H9 (cell line): ENCODE measurements at regions not wholly inside any gene's neighbourhood (a gene's known extent, or its start where the extent isn't known, plus 50 kb on each side); places are given as distances from the start of the nearest gene placed in this dataset.

ENCODE experiments used
- DNase-seq: peaks from one replicate; pipeline ENCODE4 v3.0.0-alpha.2; 2017
- H2AFZ ChIP-seq: one replicate; pipeline ENCODE4 v1.6.1; 2013; ENCODE audit warnings: mild to moderate bottlenecking, low read length, control low read depth, moderate library complexity
- H2AK5ac ChIP-seq: 2 replicates; pipeline ENCODE4 v1.6.1; 2013; ENCODE audit warnings: low read length, control low read depth, mixed read lengths; ENCODE audit not compliant: insufficient read length
- H2BK120ac ChIP-seq: one replicate; pipeline ENCODE4 v1.6.1; 2013; ENCODE audit warnings: low read depth, mild to moderate bottlenecking, low read length, control low read depth, inconsistent platforms; ENCODE audit not compliant: poor library complexity, severe bottlenecking
- H2BK12ac ChIP-seq: 2 replicates; pipeline ENCODE4 v1.6.1; 2013; ENCODE audit warnings: low read length, control low read depth, mixed read lengths, low read depth; ENCODE audit not compliant: insufficient read length
- H2BK15ac ChIP-seq: 2 replicates; pipeline ENCODE4 v1.6.1; 2013; ENCODE audit warnings: low read depth, low read length, control low read depth
- H2BK20ac ChIP-seq: one replicate; pipeline ENCODE4 v1.6.1; 2013; ENCODE audit warnings: low read depth, mild to moderate bottlenecking, low read length, control low read depth, inconsistent platforms; ENCODE audit not compliant: poor library complexity, severe bottlenecking
- H2BK5ac ChIP-seq: 2 replicates; pipeline ENCODE4 v1.6.1; 2013; ENCODE audit warnings: low read length, control low read depth, mixed read lengths; ENCODE audit not compliant: insufficient read length
- H3K14ac ChIP-seq: 2 replicates; pipeline ENCODE4 v1.6.1; 2013; ENCODE audit warnings: low read length, control low read depth; ENCODE audit not compliant: insufficient read depth
- H3K18ac ChIP-seq: 2 replicates; pipeline ENCODE4 v1.6.1; 2013; ENCODE audit warnings: low read depth, mild to moderate bottlenecking, mixed read lengths, low read length, control low read depth; ENCODE audit not compliant: insufficient read length
- H3K23ac ChIP-seq: 2 replicates; pipeline ENCODE4 v1.6.1; 2013; ENCODE audit warnings: low read length, control low read depth, mixed read lengths, low read depth; ENCODE audit not compliant: insufficient read length
- H3K23me2 ChIP-seq: 2 replicates; pipeline ENCODE4 v1.6.1; 2013; ENCODE audit warnings: low read depth, mild to moderate bottlenecking, mixed read lengths, low read length, control low read depth; ENCODE audit not compliant: insufficient read length, poor library complexity, severe bottlenecking
- H3K27ac ChIP-seq: 2 replicates; pipeline ENCODE4 v1.5.1; 2013; ENCODE audit warnings: low read length, control low read depth, mixed read lengths, low read depth; ENCODE audit not compliant: insufficient read length
- H3K27me3 ChIP-seq: 2 replicates; pipeline ENCODE4 v1.6.1; 2013; ENCODE audit warnings: low read length, control low read depth, inconsistent platforms; ENCODE audit not compliant: insufficient read depth
- H3K4ac ChIP-seq: 2 replicates; pipeline ENCODE4 v1.6.1; 2013; ENCODE audit warnings: low read depth, mild to moderate bottlenecking, control low read depth, inconsistent platforms, low read length, moderate library complexity
- H3K4me1 ChIP-seq: 2 replicates; pipeline ENCODE4 v1.6.1; 2013; ENCODE audit warnings: low read length, control low read depth, inconsistent platforms; ENCODE audit not compliant: insufficient read depth
- H3K4me2 ChIP-seq: 2 replicates; pipeline ENCODE4 v1.6.1; 2013; ENCODE audit warnings: low read length, control low read depth, mixed read lengths; ENCODE audit not compliant: insufficient read length, insufficient read depth
- H3K56ac ChIP-seq: 2 replicates; pipeline ENCODE4 v1.6.1; 2013; ENCODE audit warnings: low read depth, mild to moderate bottlenecking, mixed read lengths, low read length, control low read depth; ENCODE audit not compliant: insufficient read length
- H3K79me1 ChIP-seq: 2 replicates; pipeline ENCODE4 v1.6.1; 2013; ENCODE audit warnings: low read depth, mild to moderate bottlenecking, moderate library complexity, low read length, control low read depth, inconsistent platforms; ENCODE audit not compliant: insufficient read depth, poor library complexity, severe bottlenecking
- H3K79me2 ChIP-seq: 2 replicates; pipeline ENCODE4 v1.6.1; 2013; ENCODE audit warnings: low read length, control low read depth, inconsistent platforms; ENCODE audit not compliant: insufficient read depth
- H3K9ac ChIP-seq: 2 replicates; pipeline ENCODE4 v1.6.1; 2013; ENCODE audit warnings: low read length, control low read depth, mixed read lengths; ENCODE audit not compliant: insufficient read length; ENCODE audit errors: extremely low read depth
- H3K9me3 ChIP-seq: one replicate; pipeline ENCODE4 v1.6.1; 2013; ENCODE audit warnings: low read depth, low read length, inconsistent platforms; ENCODE audit not compliant: control insufficient read depth
- H3T11ph ChIP-seq: one replicate; pipeline ENCODE4 v1.6.1; 2013; ENCODE audit warnings: mild to moderate bottlenecking, low read length, control low read depth, inconsistent platforms
- H4K20me1 ChIP-seq: one replicate; pipeline ENCODE4 v1.6.1; 2013; ENCODE audit not compliant: control insufficient read depth, insufficient read length, insufficient read depth
- H4K5ac ChIP-seq: 2 replicates; pipeline ENCODE4 v1.6.1; 2013; ENCODE audit warnings: low read depth, mild to moderate bottlenecking, mixed read lengths, low read length, control low read depth; ENCODE audit not compliant: insufficient read length
- H4K8ac ChIP-seq: replicated peaks from 2 replicates; pipeline ENCODE4 v1.6.1; 2013; ENCODE audit warnings: low read length, control low read depth, mixed read lengths, low read depth; ENCODE audit not compliant: insufficient read length
- H4K91ac ChIP-seq: 2 replicates; pipeline ENCODE4 v1.6.1; 2013; ENCODE audit warnings: low read depth, mild to moderate bottlenecking, moderate library complexity, mixed read lengths, low read length, control low read depth; ENCODE audit not compliant: insufficient read length
- H3K27ac Mint-ChIP-seq, 3 experiments: 2 replicates in 2 of 3; 3 replicates in 1 of 3; pipeline ENCODE4 v1.8.0; 2020 to 2021; ENCODE audit warnings: mixed read lengths in 3 of 3, mild to moderate bottlenecking in 1 of 3, moderate library complexity in 1 of 3
- H3K27me3 Mint-ChIP-seq: 2 replicates; pipeline ENCODE4 v1.8.0; 2021; ENCODE audit warnings: low read depth, mild to moderate bottlenecking, moderate library complexity, mixed read lengths
- H3K36me3 Mint-ChIP-seq, 3 experiments: 2 replicates in 2 of 3; 3 replicates in 1 of 3; pipeline ENCODE4 v1.8.0; 2020 to 2021; ENCODE audit warnings: low read depth in 3 of 3, mixed read lengths in 3 of 3; ENCODE audit not compliant: insufficient read depth in 1 of 3
- H3K4me1 Mint-ChIP-seq, 2 experiments: 2 replicates each; pipeline ENCODE4 v1.8.0; 2020; ENCODE audit warnings: mixed read lengths in 2 of 2
- H3K4me3 Mint-ChIP-seq, 2 experiments: 2 replicates in 1 of 2; 3 replicates in 1 of 2; pipeline ENCODE4 v1.8.0; 2020 to 2021; ENCODE audit warnings: mild to moderate bottlenecking in 2 of 2, mixed read lengths in 2 of 2, moderate library complexity in 1 of 2
- H3K9me3 Mint-ChIP-seq, 2 experiments: 2 replicates in 1 of 2; 3 replicates in 1 of 2; pipeline ENCODE4 v1.8.0; 2020; ENCODE audit warnings: mild to moderate bottlenecking in 2 of 2, mixed read lengths in 2 of 2, moderate library complexity in 1 of 2
- WGBS: extraction: QIAGEN DNeasy Blood & Tissue Kit; methylation state at CpG from one replicate; pipeline ENCODE4 v1.1.7; 2013; ENCODE audit warnings: missing lambda C conversion rate, low lambda C conversion rate, mixed read lengths; ENCODE audit not compliant: insufficient read length; ENCODE audit errors: extremely low coverage; 5-methylcytosine and 5-hydroxymethylcytosine counted together
- TF ChIP-seq, protein P1 (sequence below): fragments of 200-600 bp; sonication (generic); conservative IDR thresholded peaks from 3 replicates; pipeline ENCODE4 v1.8.0; 2021; ENCODE audit warnings: antibody characterized with exemption, mild to moderate bottlenecking

GRCh38 chr5:2000591-2000990 lies 117.9 kb upstream of the IRX4 start:
- Histone ChIP-seq H3K27ac (no peak overlapping the region), H3K4ac (no peak overlapping the region)

More at GRCh38 chr5:2000591-2000990, 117.9 kb upstream of the IRX4 start:
- Histone ChIP-seq H3K4me2 (no peak overlapping the region), H3K56ac (no peak overlapping the region), H4K20me1 (no peaks in the 10 kb centered on the region), H3K79me2 (no peaks in the 10 kb centered on the region), H3K14ac (no peak overlapping the region; the same call in 1 of the 2 replicates), H2AFZ (no peak overlapping the region), H2BK12ac (no peak overlapping the region), H4K91ac (no peak overlapping the region), H2BK120ac (no peak overlapping the region), H2BK20ac (no peak overlapping the region), H2AK5ac (no peak overlapping the region), H3K4me1 (no peaks in the 10 kb centered on the region), H3K9me3 (no peaks in the 10 kb centered on the region), H3K23ac (no peak overlapping the region), H4K8ac (no peak overlapping the region), H3K9ac (no peak overlapping the region), H3K79me1 (no peaks in the 10 kb centered on the region), H4K5ac (no peak overlapping the region), H3T11ph (no peak overlapping the region), H3K27me3 (no peaks in the 10 kb centered on the region; the same call in 1 of the 2 replicates), H3K18ac (no peak overlapping the region), H3K23me2 (no peaks in the 10 kb centered on the region), H2BK5ac (no peak overlapping the region), H2BK15ac (no peak overlapping the region)
- no peak overlapping the region for H3K27ac Mint-ChIP-seq
- no CpG with 5 or more reads among the region's 12 CpGs for WGBS
- H3K4me1 Mint-ChIP-seq, result peaks cover 18 to 24% of the 10 kb centered on the region in 2 experiments
- peaks cover 4 to 11% (median 7%) of the 10 kb centered on the region in 3 experiments; a peak in 6 of 7 replicates for H3K36me3 Mint-ChIP-seq
- H3K27me3 Mint-ChIP-seq, result peaks cover 33% of the 10 kb centered on the region
- no peak for DNase-seq
- H3K4me3 Mint-ChIP-seq, result no peak overlapping the region
- TF ChIP-seq, protein P1, sequence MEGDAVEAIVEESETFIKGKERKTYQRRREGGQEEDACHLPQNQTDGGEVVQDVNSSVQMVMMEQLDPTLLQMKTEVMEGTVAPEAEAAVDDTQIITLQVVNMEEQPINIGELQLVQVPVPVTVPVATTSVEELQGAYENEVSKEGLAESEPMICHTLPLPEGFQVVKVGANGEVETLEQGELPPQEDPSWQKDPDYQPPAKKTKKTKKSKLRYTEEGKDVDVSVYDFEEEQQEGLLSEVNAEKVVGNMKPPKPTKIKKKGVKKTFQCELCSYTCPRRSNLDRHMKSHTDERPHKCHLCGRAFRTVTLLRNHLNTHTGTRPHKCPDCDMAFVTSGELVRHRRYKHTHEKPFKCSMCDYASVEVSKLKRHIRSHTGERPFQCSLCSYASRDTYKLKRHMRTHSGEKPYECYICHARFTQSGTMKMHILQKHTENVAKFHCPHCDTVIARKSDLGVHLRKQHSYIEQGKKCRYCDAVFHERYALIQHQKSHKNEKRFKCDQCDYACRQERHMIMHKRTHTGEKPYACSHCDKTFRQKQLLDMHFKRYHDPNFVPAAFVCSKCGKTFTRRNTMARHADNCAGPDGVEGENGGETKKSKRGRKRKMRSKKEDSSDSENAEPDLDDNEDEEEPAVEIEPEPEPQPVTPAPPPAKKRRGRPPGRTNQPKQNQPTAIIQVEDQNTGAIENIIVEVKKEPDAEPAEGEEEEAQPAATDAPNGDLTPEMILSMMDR, result no peak
- peaks cover 7% of the 10 kb centered on the region in 2 experiments; a peak in 4 of 5 replicates for H3K9me3 Mint-ChIP-seq
